Gastroesophageal sphincter (tissue), 4 donors: ENCODE measurements at regions not wholly inside any gene's neighbourhood (a gene's known extent, or its start where the extent isn't known, plus 50 kb on each side); places are given as distances from the start of the nearest gene placed in this dataset.

Experiments used
- ATAC-seq: fragments of 150-250 bp; one replicate; pipeline ENCODE4 v1.9.1; 2016; ENCODE audit warnings: mild to moderate bottlenecking, moderate library complexity
- H3K27ac ChIP-seq, 4 donors: fragments of 200-600 bp; sonication (generic) in 3 of 4; 1 replicate in 3 of 4; 2 replicates in 1 of 4; pipeline ENCODE4 v1.5.1; 2016 to 2019
- H3K27me3 ChIP-seq: fragments of 200-600 bp; sonication (generic); one replicate; pipeline ENCODE4 v1.5.1; 2019
- H3K36me3 ChIP-seq, 2 donors: fragments of 200-600 bp; sonication (generic); one replicate each; pipeline ENCODE4 v1.5.1; 2019; ENCODE audit warnings: control low read depth in 1 of 2
- H3K4me1 ChIP-seq, 3 donors: fragments of 200-600 bp; sonication (generic); 1 replicate in 2 of 3; 2 replicates in 1 of 3; pipeline ENCODE4 v1.5.1; 2016 to 2019; ENCODE audit warnings: control low read depth in 2 of 3
- H3K4me3 ChIP-seq, 2 donors: fragments of 200-600 bp; sonication (generic); one replicate each; pipeline ENCODE4 v1.5.1; 2019; ENCODE audit warnings: mild to moderate bottlenecking in 1 of 2, moderate library complexity in 1 of 2
- H3K9me3 ChIP-seq, 3 donors: fragments of 200-600 bp; sonication (generic); one replicate each; pipeline ENCODE4 v1.5.1; 2017 to 2019; ENCODE audit warnings: control low read depth in 2 of 3
- CTCF ChIP-seq, 4 experiments: fragments of 200-600 bp in 2 of 4; fragments of 450-650 bp in 2 of 4; sonication (generic) in 1 of 4; IDR thresholded peaks; one replicate each; pipeline ENCODE4 v1.5.1; 2017 to 2019; ENCODE audit warnings: antibody characterized with exemption in 4 of 4, mild to moderate bottlenecking in 2 of 4, moderate library complexity in 2 of 4
- EP300 ChIP-seq: sonication (generic); formaldehyde crosslinking; IDR thresholded peaks from one replicate; pipeline ENCODE4 v1.6.1; 2017; ENCODE audit warnings: antibody characterized with exemption, mild to moderate bottlenecking
- POLR2A ChIP-seq, 2 donors: fragments of 450-650 bp; IDR thresholded peaks; one replicate each; pipeline ENCODE4 v1.6.1; 2017; ENCODE audit warnings: antibody characterized with exemption in 2 of 2, mild to moderate bottlenecking in 2 of 2, moderate library complexity in 1 of 2
- POLR2AphosphoS5 ChIP-seq: sonication (generic); formaldehyde crosslinking; IDR thresholded peaks from one replicate; pipeline ENCODE4 v1.6.1; 2017; ENCODE audit warnings: antibody characterized with exemption
- WGBS, 2 donors: methylation state at CpG; one replicate each; pipeline ENCODE4 v1.1.5; 2018; ENCODE audit warnings: low coverage in 1 of 2; 5-methylcytosine and 5-hydroxymethylcytosine counted together

- no peaks in the 10 kb centered on the region for H3K27me3 ChIP-seq
- H3K9me3 ChIP-seq = no peaks in the 10 kb centered on the region
- H3K36me3 ChIP-seq = no peaks in the 10 kb centered on the region
- TF ChIP-seq POLR2AphosphoS5 = no peak
- no peak overlapping the region for H3K27ac ChIP-seq
- H3K4me3 ChIP-seq = no peak overlapping the region
- peaks cover 0 to 11% (median 3%) of the 10 kb centered on the region in 3 donors for H3K4me1 ChIP-seq
- ATAC-seq = no peak
Measured at GRCh38 chr18:42296723-42297122, 341.7 kb downstream of the PIK3C3 start.

- H3K9me3 ChIP-seq = no peaks in the 10 kb centered on the region
- TF ChIP-seq POLR2AphosphoS5 (no peak), POLR2A (IDR thresholded peaks at IDR 0.05) (no peak), EP300 (no peak), CTCF (IDR thresholded peaks at IDR 0.05) (peak; percentile 75 to 95 (median 87))
- H3K36me3 ChIP-seq = no peaks in the 10 kb centered on the region
- peak overlapping the region; percentile 37 to 44 for H3K4me3 ChIP-seq
- peak overlapping the region; percentile 13 to 62 (median 42) for H3K27ac ChIP-seq
- peak; percentile 76 for ATAC-seq
- peaks cover 0 to 11% (median 3%) of the 10 kb centered on the region in 3 donors for H3K4me1 ChIP-seq
- 14 to 22% methylated on average over 8 to 9 of the region's 15 CpGs for WGBS, 2 donors
- no peaks in the 10 kb centered on the region for H3K27me3 ChIP-seq
Measured at GRCh38 chr18:42298759-42299675, 344.0 kb downstream of the PIK3C3 start.

- H3K27ac ChIP-seq = no peak overlapping the region
- no peaks in the 10 kb centered on the region for H3K27me3 ChIP-seq
- no peaks in the 10 kb centered on the region for H3K4me1 ChIP-seq
- no peak for TF ChIP-seq POLR2A (IDR thresholded peaks at IDR 0.05)
- no peak for TF ChIP-seq EP300
- no peak for TF ChIP-seq POLR2AphosphoS5
- no peak for TF ChIP-seq CTCF (IDR thresholded peaks at IDR 0.05)
- no peak for ATAC-seq
- H3K4me3 ChIP-seq = no peak overlapping the region
- 67 to 86% methylated on average over 3 of the region's 3 CpGs for WGBS, 2 donors
- H3K9me3 ChIP-seq = no peaks in the 10 kb centered on the region
- H3K36me3 ChIP-seq = no peaks in the 10 kb centered on the region
Measured at GRCh38 chr18:42305869-42306593, 351.0 kb downstream of the PIK3C3 start.

- TF ChIP-seq EP300 (no peak), POLR2A (IDR thresholded peaks at IDR 0.05) (no peak), CTCF (IDR thresholded peaks at IDR 0.05) (no peak), POLR2AphosphoS5 (no peak)
- no peaks in the 10 kb centered on the region for H3K9me3 ChIP-seq
Measured at GRCh38 chr18:42306594-42306980, 351.6 kb downstream of the PIK3C3 start.

GRCh38 chr18:42310956-42311355, 355.9 kb downstream of the PIK3C3 start:
- H3K27ac ChIP-seq = no peak overlapping the region
- no peaks in the 10 kb centered on the region for H3K9me3 ChIP-seq
- ATAC-seq = peak; percentile 85
- WGBS, 2 donors = 37 to 49% methylated on average over 3 of the region's 3 CpGs
- TF ChIP-seq POLR2AphosphoS5 = no peak
- no peak for TF ChIP-seq EP300
- TF ChIP-seq POLR2A (IDR thresholded peaks at IDR 0.05) = no peak
- TF ChIP-seq CTCF (IDR thresholded peaks at IDR 0.05) = no peak
- H3K27me3 ChIP-seq = no peaks in the 10 kb centered on the region
- H3K4me1 ChIP-seq = no peaks in the 10 kb centered on the region
- no peak overlapping the region for H3K4me3 ChIP-seq
- no peaks in the 10 kb centered on the region for H3K36me3 ChIP-seq

More at GRCh38 chr18:42306594-42306980, 351.6 kb downstream of the PIK3C3 start:
- Histone ChIP-seq H3K27ac (no peak overlapping the region), H3K27me3 (no peaks in the 10 kb centered on the region), H3K4me3 (no peak overlapping the region), H3K4me1 (no peaks in the 10 kb centered on the region), H3K36me3 (no peaks in the 10 kb centered on the region)
- ATAC-seq = no peak
